ENCODE measurements at regions not wholly inside any gene's neighbourhood (a gene's known extent, or its start where the extent isn't known, plus 50 kb on each side); places are given as distances from the start of the nearest gene placed in this dataset.

DNA sequence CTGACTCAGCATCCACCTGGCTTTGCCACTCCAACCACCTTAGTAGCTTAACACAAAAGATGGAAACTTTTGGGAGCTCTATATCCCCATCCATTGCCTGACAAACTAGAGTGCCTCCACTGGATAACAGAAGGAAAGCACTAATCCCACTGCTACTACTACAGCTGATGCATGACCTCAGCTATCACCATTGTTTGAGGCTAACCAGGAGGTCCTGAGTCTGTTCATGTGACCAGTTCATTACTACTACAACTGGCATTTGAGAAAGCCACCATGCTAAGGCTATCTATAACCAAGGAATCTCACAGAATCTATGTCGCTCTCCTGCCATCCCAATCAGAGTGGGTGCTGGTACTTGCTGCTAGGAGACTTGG is 604.3 kb upstream of the CA10 start:
- no peak for TF ChIP-seq FOXS1 (CRISPR knock-in tag; IDR thresholded peaks at IDR 0.05)
- no peak for FAIRE-seq
- 0% methylated on average over 1 of the region's 1 CpG for WGBS (ENCODE audit: missing lambda C conversion rate)
- ChIA-PET POLR2A (no interaction called here), CTCF (no interaction called here)
- Histone ChIP-seq H3K4me1 (no peaks in the 10 kb centered on the region), H3K4me3 (no peak overlapping the region), H3K27ac (no peak overlapping the region), H3K9me3 (peaks cover 8% of the 10 kb centered on the region; the same call in 2 of the 3 replicates), H3K4me2 (no peak overlapping the region)
- no peak for ATAC-seq
- no peak for DNase-seq (ENCODE audit: low read depth in 1 of 2, low spot score in 1 of 2)

DNA sequence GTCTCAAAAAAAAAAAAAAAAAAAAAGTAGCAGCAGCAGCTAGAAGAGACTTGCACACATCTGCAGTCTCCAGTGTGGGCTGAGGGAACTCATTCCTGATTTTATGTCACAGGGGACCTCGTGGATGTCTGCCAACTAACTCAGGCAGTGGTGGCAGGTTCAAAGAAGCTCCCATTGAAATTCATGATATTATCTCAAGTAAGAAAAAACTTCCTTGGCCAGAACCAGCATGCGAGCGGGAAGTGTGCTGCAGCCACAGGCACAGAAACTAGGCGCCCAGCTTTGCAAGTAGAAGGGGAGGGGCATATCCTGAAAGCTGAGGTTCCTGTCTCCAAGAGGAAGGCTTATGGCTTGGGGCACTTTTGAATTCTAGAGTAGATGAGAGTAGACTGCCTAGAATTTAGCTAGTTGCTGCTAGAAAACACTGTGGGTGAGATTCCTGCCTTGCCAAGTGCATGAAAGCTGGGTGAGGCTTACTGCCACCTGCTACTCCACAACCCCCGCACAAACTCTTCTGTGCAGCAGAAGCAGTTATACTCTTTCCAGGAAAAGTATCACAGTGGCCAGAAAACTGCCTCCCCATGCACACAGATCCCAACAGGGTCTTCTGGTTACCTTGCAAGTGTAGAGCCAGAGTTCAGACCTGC is 603.8 kb upstream of the CA10 start:
- ChIA-PET POLR2A (no interaction called here), CTCF (interaction anchor here (0.7 kb wide), 1 partner anchor 1070 kb away, joined by 4 read pairs; no protein-coding TSS in a partner anchor)
- 12% methylated on average over 5 of the region's 5 CpGs for WGBS (ENCODE audit: missing lambda C conversion rate)
- Histone ChIP-seq H3K4me2 (no peak overlapping the region), H3K4me3 (no peak overlapping the region), H3K27ac (no peak overlapping the region), H3K9me3 (peaks cover 8% of the 10 kb centered on the region; the same call in 2 of the 3 replicates), H3K4me1 (no peaks in the 10 kb centered on the region)
- ATAC-seq (no peak), FAIRE-seq (no peak), DNase-seq (ENCODE audit: low read depth in 1 of 2, low spot score in 1 of 2) (no peak)
- TF ChIP-seq PHF8 (IDR thresholded peaks at IDR 0.05; ENCODE audit: borderline replicate concordance, low read depth): no peak
- TF ChIP-seq MYC (IDR thresholded peaks at IDR 0.05; ENCODE audit: borderline replicate concordance, low read length): no peak
- TF ChIP-seq, protein P1, sequence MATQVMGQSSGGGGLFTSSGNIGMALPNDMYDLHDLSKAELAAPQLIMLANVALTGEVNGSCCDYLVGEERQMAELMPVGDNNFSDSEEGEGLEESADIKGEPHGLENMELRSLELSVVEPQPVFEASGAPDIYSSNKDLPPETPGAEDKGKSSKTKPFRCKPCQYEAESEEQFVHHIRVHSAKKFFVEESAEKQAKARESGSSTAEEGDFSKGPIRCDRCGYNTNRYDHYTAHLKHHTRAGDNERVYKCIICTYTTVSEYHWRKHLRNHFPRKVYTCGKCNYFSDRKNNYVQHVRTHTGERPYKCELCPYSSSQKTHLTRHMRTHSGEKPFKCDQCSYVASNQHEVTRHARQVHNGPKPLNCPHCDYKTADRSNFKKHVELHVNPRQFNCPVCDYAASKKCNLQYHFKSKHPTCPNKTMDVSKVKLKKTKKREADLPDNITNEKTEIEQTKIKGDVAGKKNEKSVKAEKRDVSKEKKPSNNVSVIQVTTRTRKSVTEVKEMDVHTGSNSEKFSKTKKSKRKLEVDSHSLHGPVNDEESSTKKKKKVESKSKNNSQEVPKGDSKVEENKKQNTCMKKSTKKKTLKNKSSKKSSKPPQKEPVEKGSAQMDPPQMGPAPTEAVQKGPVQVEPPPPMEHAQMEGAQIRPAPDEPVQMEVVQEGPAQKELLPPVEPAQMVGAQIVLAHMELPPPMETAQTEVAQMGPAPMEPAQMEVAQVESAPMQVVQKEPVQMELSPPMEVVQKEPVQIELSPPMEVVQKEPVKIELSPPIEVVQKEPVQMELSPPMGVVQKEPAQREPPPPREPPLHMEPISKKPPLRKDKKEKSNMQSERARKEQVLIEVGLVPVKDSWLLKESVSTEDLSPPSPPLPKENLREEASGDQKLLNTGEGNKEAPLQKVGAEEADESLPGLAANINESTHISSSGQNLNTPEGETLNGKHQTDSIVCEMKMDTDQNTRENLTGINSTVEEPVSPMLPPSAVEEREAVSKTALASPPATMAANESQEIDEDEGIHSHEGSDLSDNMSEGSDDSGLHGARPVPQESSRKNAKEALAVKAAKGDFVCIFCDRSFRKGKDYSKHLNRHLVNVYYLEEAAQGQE (IDR thresholded peaks at IDR 0.05): no peak

DNA sequence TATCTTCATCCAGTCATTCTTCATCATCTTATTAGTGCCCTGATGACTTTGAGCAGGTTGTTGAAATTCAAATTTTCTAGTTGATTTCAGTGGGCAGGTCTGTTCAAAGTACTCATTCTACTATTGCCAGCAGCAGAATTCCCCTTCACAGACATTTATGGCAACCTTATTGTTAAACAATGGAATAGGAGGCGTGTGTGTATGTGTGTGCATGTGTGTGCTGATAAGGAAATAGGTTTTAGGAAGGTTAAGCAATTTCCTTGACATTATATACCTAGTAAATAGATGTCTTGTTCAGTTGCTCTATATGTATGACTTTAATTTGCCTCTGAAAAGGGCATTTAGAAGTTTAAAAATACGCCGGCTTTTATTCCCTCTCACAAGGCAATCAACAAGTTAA is 601.4 kb upstream of the CA10 start:
- Histone ChIP-seq H3K27ac (no peak overlapping the region), H3K9me3 (peaks cover 6% of the 10 kb centered on the region; the same call in 2 of the 3 replicates), H3K4me3 (no peak overlapping the region), H3K4me1 (no peaks in the 10 kb centered on the region), H3K4me2 (no peak overlapping the region)
- ATAC-seq (no peak), FAIRE-seq (no peak), DNase-seq (ENCODE audit: low read depth in 1 of 2, low spot score in 1 of 2) (no peak)
- 35% methylated on average over 3 of the region's 3 CpGs for WGBS (ENCODE audit: missing lambda C conversion rate)
- TF ChIP-seq RCOR1 (IDR thresholded peaks at IDR 0.05; ENCODE audit: low read depth, low read length): no peak
- TF ChIP-seq, protein P2, sequence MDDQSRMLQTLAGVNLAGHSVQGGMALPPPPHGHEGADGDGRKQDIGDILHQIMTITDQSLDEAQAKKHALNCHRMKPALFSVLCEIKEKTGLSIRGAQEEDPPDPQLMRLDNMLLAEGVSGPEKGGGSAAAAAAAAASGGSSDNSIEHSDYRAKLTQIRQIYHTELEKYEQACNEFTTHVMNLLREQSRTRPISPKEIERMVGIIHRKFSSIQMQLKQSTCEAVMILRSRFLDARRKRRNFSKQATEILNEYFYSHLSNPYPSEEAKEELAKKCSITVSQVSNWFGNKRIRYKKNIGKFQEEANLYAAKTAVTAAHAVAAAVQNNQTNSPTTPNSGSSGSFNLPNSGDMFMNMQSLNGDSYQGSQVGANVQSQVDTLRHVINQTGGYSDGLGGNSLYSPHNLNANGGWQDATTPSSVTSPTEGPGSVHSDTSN (IDR thresholded peaks at IDR 0.05): no peak
- TF ChIP-seq RFX5 (IDR thresholded peaks at IDR 0.05): no peak
- no peak for TF ChIP-seq TP53 (CRISPR knock-in tag; IDR thresholded peaks at IDR 0.05)
- TF ChIP-seq ZC3H11A (IDR thresholded peaks at IDR 0.05): no peak
- TF ChIP-seq, protein P3, sequence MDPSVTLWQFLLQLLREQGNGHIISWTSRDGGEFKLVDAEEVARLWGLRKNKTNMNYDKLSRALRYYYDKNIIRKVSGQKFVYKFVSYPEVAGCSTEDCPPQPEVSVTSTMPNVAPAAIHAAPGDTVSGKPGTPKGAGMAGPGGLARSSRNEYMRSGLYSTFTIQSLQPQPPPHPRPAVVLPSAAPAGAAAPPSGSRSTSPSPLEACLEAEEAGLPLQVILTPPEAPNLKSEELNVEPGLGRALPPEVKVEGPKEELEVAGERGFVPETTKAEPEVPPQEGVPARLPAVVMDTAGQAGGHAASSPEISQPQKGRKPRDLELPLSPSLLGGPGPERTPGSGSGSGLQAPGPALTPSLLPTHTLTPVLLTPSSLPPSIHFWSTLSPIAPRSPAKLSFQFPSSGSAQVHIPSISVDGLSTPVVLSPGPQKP (IDR thresholded peaks at IDR 0.05; ENCODE audit: low read depth, low read length): no peak
- no peak for TF ChIP-seq CHD4 (IDR thresholded peaks at IDR 0.05; ENCODE audit: borderline replicate concordance)
- TF ChIP-seq, protein P4, sequence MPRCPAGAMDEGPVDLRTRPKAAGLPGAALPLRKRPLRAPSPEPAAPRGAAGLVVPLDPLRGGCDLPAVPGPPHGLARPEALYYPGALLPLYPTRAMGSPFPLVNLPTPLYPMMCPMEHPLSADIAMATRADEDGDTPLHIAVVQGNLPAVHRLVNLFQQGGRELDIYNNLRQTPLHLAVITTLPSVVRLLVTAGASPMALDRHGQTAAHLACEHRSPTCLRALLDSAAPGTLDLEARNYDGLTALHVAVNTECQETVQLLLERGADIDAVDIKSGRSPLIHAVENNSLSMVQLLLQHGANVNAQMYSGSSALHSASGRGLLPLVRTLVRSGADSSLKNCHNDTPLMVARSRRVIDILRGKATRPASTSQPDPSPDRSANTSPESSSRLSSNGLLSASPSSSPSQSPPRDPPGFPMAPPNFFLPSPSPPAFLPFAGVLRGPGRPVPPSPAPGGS (IDR thresholded peaks at IDR 0.05): no peak
- no peak for TF ChIP-seq POLR2AphosphoS2 (conservative IDR thresholded peaks at IDR 0.05; ENCODE audit: low read length)
- no peak for TF ChIP-seq PHF8 (IDR thresholded peaks at IDR 0.05; ENCODE audit: borderline replicate concordance, low read depth)
- TF ChIP-seq, protein P5, sequence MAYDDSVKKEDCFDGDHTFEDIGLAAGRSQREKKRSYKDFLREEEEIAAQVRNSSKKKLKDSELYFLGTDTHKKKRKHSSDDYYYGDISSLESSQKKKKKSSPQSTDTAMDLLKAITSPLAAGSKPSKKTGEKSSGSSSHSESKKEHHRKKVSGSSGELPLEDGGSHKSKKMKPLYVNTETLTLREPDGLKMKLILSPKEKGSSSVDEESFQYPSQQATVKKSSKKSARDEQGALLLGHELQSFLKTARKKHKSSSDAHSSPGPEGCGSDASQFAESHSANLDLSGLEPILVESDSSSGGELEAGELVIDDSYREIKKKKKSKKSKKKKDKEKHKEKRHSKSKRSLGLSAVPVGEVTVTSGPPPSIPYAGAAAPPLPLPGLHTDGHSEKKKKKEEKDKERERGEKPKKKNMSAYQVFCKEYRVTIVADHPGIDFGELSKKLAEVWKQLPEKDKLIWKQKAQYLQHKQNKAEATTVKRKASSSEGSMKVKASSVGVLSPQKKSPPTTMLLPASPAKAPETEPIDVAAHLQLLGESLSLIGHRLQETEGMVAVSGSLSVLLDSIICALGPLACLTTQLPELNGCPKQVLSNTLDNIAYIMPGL (CRISPR knock-in tag; IDR thresholded peaks at IDR 0.05; ENCODE audit: borderline replicate concordance): no peak
- no peak for TF ChIP-seq POLR2A (IDR thresholded peaks at IDR 0.05; ENCODE audit: low read length)
- no peak for TF ChIP-seq TFCP2L1 (CRISPR knock-in tag; IDR thresholded peaks at IDR 0.05)
- no peak for TF ChIP-seq HEYL (CRISPR knock-in tag; IDR thresholded peaks at IDR 0.05)
- no peak for TF ChIP-seq ZFP36 (IDR thresholded peaks at IDR 0.05; ENCODE audit: borderline replicate concordance, partially characterized antibody)
- TF ChIP-seq, protein P6, sequence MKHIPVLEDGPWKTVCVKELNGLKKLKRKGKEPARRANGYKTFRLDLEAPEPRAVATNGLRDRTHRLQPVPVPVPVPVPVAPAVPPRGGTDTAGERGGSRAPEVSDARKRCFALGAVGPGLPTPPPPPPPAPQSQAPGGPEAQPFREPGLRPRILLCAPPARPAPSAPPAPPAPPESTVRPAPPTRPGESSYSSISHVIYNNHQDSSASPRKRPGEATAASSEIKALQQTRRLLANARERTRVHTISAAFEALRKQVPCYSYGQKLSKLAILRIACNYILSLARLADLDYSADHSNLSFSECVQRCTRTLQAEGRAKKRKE (CRISPR knock-in tag; IDR thresholded peaks at IDR 0.05; ENCODE audit: low read depth): no peak
- TF ChIP-seq, protein P7, sequence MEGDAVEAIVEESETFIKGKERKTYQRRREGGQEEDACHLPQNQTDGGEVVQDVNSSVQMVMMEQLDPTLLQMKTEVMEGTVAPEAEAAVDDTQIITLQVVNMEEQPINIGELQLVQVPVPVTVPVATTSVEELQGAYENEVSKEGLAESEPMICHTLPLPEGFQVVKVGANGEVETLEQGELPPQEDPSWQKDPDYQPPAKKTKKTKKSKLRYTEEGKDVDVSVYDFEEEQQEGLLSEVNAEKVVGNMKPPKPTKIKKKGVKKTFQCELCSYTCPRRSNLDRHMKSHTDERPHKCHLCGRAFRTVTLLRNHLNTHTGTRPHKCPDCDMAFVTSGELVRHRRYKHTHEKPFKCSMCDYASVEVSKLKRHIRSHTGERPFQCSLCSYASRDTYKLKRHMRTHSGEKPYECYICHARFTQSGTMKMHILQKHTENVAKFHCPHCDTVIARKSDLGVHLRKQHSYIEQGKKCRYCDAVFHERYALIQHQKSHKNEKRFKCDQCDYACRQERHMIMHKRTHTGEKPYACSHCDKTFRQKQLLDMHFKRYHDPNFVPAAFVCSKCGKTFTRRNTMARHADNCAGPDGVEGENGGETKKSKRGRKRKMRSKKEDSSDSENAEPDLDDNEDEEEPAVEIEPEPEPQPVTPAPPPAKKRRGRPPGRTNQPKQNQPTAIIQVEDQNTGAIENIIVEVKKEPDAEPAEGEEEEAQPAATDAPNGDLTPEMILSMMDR (IDR thresholded peaks at IDR 0.05): no peak
- ChIA-PET CTCF (no interaction called here), POLR2A (no interaction called here)

Measured in A549 (cell line).